ENCODE measurements at regions not wholly inside any gene's neighbourhood (a gene's known extent, or its start where the extent isn't known, plus 50 kb on each side); places are given as distances from the start of the nearest gene placed in this dataset.

DNA sequence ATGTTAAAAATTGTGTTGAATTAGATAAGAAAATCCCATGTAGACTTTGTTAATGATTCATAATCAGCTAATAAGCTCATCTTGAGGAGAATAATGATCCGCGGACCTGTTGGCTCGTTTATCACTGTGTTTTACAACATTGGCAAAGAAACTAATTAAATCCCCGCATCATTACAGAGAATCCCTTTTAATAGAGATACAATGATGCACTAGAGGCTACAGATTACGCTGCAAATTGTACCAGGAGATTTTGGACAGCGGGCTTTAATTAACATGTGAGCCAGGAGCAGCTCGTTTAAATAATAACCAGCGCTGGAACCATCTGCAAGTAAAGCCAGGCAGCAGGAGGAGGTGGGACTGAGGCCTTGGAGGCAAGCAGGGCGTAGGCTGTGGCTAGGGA is 280.3 kb upstream of the POU3F1 start:
- TF ChIP-seq, protein P1, sequence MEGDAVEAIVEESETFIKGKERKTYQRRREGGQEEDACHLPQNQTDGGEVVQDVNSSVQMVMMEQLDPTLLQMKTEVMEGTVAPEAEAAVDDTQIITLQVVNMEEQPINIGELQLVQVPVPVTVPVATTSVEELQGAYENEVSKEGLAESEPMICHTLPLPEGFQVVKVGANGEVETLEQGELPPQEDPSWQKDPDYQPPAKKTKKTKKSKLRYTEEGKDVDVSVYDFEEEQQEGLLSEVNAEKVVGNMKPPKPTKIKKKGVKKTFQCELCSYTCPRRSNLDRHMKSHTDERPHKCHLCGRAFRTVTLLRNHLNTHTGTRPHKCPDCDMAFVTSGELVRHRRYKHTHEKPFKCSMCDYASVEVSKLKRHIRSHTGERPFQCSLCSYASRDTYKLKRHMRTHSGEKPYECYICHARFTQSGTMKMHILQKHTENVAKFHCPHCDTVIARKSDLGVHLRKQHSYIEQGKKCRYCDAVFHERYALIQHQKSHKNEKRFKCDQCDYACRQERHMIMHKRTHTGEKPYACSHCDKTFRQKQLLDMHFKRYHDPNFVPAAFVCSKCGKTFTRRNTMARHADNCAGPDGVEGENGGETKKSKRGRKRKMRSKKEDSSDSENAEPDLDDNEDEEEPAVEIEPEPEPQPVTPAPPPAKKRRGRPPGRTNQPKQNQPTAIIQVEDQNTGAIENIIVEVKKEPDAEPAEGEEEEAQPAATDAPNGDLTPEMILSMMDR (conservative IDR thresholded peaks at IDR 0.05; ENCODE audit: low read depth, low read length), result no peak
- H3K4me3 ChIP-seq (ENCODE audit: low read depth, low read length), result no peak overlapping the region
- DNase-seq (ENCODE audit: low read depth), result no peak

DNA sequence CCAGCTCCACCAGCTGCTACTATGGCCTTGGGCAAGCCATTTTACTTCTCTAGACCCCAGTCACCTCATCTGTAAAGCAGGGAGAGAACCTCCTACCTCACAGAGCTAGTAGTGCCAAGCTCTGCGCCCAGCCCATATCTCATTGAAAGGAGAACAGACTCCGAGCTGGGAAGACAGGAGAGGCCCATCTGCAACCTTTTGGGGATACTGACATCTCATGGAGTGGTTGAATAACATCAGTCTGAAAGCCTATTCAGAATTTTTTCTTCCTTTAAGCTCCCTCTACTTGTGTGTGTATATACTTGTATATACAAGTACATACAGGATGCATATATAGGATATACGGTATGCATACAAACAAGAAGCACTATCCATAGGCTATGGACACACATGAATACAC is 279.5 kb upstream of the POU3F1 start:
- no peak overlapping the region for H3K4me3 ChIP-seq (ENCODE audit: low read depth, low read length)
- TF ChIP-seq, protein P1 (conservative IDR thresholded peaks at IDR 0.05; ENCODE audit: low read depth, low read length), result no peak
- DNase-seq (ENCODE audit: low read depth), result no peak

GRCh38 chr1:38312753-38313152 is 266.2 kb upstream of the POU3F1 start:
- DNase-seq (ENCODE audit: low read depth), result no peak
- no peak overlapping the region for H3K4me3 ChIP-seq (ENCODE audit: low read depth, low read length)
- TF ChIP-seq, protein P1 (conservative IDR thresholded peaks at IDR 0.05; ENCODE audit: low read depth, low read length), result no peak

- no peak overlapping the region for H3K4me3 ChIP-seq (ENCODE audit: low read depth, low read length)
Observed at GRCh38 chr1:38310079-38310478, 263.5 kb upstream of the POU3F1 start.

DNA sequence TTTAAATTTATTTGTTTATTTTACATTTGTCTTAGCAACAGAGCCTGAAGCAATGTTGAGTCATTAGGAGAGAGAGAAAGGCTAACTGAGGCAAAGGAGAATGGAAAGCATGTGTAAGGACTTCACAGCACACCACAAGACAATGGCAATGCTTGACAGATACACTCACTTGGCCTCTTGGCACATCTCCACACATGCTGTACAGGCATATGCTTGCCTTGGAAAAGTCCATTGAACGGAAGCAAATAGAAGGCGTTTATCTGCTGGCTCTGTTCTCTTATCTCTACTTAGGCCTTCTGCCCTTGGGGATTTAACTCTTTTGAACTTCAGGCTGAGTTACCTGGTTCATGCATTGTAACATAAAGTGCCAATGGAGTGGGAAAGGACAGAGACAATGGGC is 262.2 kb upstream of the POU3F1 start:
- DNase-seq (ENCODE audit: low read depth), result no peak
- TF ChIP-seq, protein P1 (conservative IDR thresholded peaks at IDR 0.05; ENCODE audit: low read depth, low read length), result no peak
- no peak overlapping the region for H3K4me3 ChIP-seq (ENCODE audit: low read depth, low read length)

More at GRCh38 chr1:38310079-38310478, 263.5 kb upstream of the POU3F1 start:
- TF ChIP-seq, protein P1 (conservative IDR thresholded peaks at IDR 0.05; ENCODE audit: low read depth, low read length), result no peak
- no peak for DNase-seq (ENCODE audit: low read depth)

DNA sequence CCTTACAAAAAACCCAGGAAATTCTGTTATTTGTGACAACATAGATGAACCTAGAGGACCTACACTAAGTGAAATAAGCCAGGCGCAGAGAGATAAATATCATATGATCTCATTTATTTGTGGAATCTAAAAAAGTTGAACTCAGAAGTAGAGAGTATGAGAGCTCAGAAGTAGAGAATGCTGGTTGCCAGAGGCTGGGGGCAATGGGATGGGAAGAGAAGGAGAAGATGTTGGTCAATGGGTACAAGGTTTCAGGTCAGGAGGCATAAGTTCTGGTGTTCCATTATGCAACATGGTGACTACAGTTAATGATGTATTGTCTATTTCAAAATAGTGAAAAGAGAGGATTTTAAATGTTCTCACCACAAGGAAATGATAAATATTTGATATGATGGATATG is 259.1 kb upstream of the POU3F1 start:
- no peak for DNase-seq (ENCODE audit: low read depth)
- H3K4me3 ChIP-seq (ENCODE audit: low read depth, low read length), result no peak overlapping the region
- TF ChIP-seq, protein P1 (conservative IDR thresholded peaks at IDR 0.05; ENCODE audit: low read depth, low read length), result no peak

- TF ChIP-seq, protein P1 (conservative IDR thresholded peaks at IDR 0.05; ENCODE audit: low read depth, low read length), result no peak
- no peak for DNase-seq (ENCODE audit: low read depth)
- no peak overlapping the region for H3K4me3 ChIP-seq (ENCODE audit: low read depth, low read length)
Observed at GRCh38 chr1:38303843-38304242, 257.2 kb upstream of the POU3F1 start.
